HEK293 (cell line): ENCODE measurements at regions not wholly inside any gene's neighbourhood (a gene's known extent, or its start where the extent isn't known, plus 50 kb on each side); places are given as distances from the start of the nearest gene placed in this dataset.

Experiments used
- CTCF ChIA-PET: fragments of 350-600 bp; formaldehyde crosslinking; extraction: SDS; loops from one replicate; lab custom pipeline; 2021; ENCODE audit warnings: antibody characterized with exemption; lab: Yijun Ruan, JAX
- POLR2A ChIA-PET: fragments of 300-600 bp; formaldehyde crosslinking; extraction: SDS; loops from one replicate; lab custom pipeline; 2020; ENCODE audit warnings: antibody characterized with exemption, inconsistent platforms; lab: Yijun Ruan, JAX
- H3K27ac ChIP-seq: fragments of 200-500 bp; sonication (Bioruptor generic); 2 replicates; pipeline ENCODE4 v1.5.1; 2014; ENCODE audit warnings: low read depth, low read length, control low read depth, inconsistent platforms; ENCODE audit errors: extremely low read depth
- H3K36me3 ChIP-seq, 2 experiments: fragments of 200-500 bp in 1 of 2; sonication (Bioruptor generic) in 1 of 2; 1 replicate in 1 of 2; 2 replicates in 1 of 2; pipeline ENCODE4 v1.5.1; 2014 to 2017; ENCODE audit warnings: inconsistent platforms in 2 of 2, low read length in 2 of 2; ENCODE audit not compliant: control insufficient read depth in 2 of 2, insufficient read depth in 1 of 2
- H3K4me1 ChIP-seq: fragments of 200-500 bp; sonication (Bioruptor generic); 2 replicates; pipeline ENCODE4 v1.5.1; 2014; ENCODE audit warnings: mild to moderate bottlenecking, low read length, inconsistent platforms; ENCODE audit not compliant: control insufficient read depth, insufficient read depth
- H3K4me3 ChIP-seq: 2 replicates; pipeline ENCODE4 v1.5.1; 2011; ENCODE audit warnings: low read depth, mild to moderate bottlenecking, control low read depth, low read length, moderate library complexity
- H3K9me3 ChIP-seq: fragments of 200-500 bp; sonication (Bioruptor generic); 2 replicates; pipeline ENCODE4 v1.5.1; 2014; ENCODE audit warnings: low read depth, low read length, inconsistent platforms; ENCODE audit not compliant: control insufficient read depth, insufficient read depth
- CTCF ChIP-seq: fragments of 450-650 bp; formaldehyde crosslinking; IDR thresholded peaks from 2 replicates; pipeline ENCODE4 v1.5.1; 2016; ENCODE audit warnings: missing biosample characterization, missing genetic modification characterization
- GLIS1 ChIP-seq: fragments of 450-650 bp; formaldehyde crosslinking; IDR thresholded peaks from 2 replicates; pipeline ENCODE4 v1.5.1; 2016; ENCODE audit warnings: missing biosample characterization, missing genetic modification characterization
- KLF1 ChIP-seq: fragments of 450-650 bp; formaldehyde crosslinking; IDR thresholded peaks from 2 replicates; pipeline ENCODE4 v1.5.1; 2016; ENCODE audit warnings: missing biosample characterization, missing genetic modification characterization
- ZBTB20 ChIP-seq: fragments of 450-650 bp; formaldehyde crosslinking; IDR thresholded peaks from 2 replicates; pipeline ENCODE4 v1.5.1; 2016; ENCODE audit warnings: missing biosample characterization, missing genetic modification characterization
- ZBTB44 ChIP-seq: fragments of 450-650 bp; IDR thresholded peaks from 2 replicates; pipeline ENCODE4 v1.5.1; 2018; ENCODE audit warnings: missing biosample characterization, mild to moderate bottlenecking, missing genetic modification characterization
- ZBTB49 ChIP-seq: fragments of 450-650 bp; formaldehyde crosslinking; IDR thresholded peaks from 2 replicates; pipeline ENCODE4 v1.5.1; 2016; ENCODE audit warnings: missing biosample characterization, missing genetic modification characterization, low read depth
- ZFP41 ChIP-seq: fragments of 450-650 bp; formaldehyde crosslinking; IDR thresholded peaks from 2 replicates; pipeline ENCODE4 v1.5.1; 2016; ENCODE audit warnings: missing biosample characterization, missing genetic modification characterization, borderline replicate concordance
- ZNF114 ChIP-seq: fragments of 450-650 bp; formaldehyde crosslinking; IDR thresholded peaks from 2 replicates; pipeline ENCODE4 v1.5.0; 2017; ENCODE audit warnings: missing biosample characterization, missing genetic modification characterization
- ZNF121 ChIP-seq: fragments of 450-650 bp; formaldehyde crosslinking; IDR thresholded peaks from 2 replicates; pipeline ENCODE4 v1.5.1; 2016; ENCODE audit warnings: missing biosample characterization, missing genetic modification characterization
- ZNF148 ChIP-seq: fragments of 450-650 bp; formaldehyde crosslinking; IDR thresholded peaks from 2 replicates; pipeline ENCODE4 v1.5.0; 2017; ENCODE audit warnings: missing biosample characterization, missing genetic modification characterization, borderline replicate concordance
- ZNF169 ChIP-seq: fragments of 450-650 bp; formaldehyde crosslinking; IDR thresholded peaks from 2 replicates; pipeline ENCODE4 v1.5.1; 2016; ENCODE audit warnings: missing biosample characterization, missing genetic modification characterization
- ZNF202 ChIP-seq: fragments of 450-650 bp; formaldehyde crosslinking; IDR thresholded peaks from 2 replicates; pipeline ENCODE4 v1.5.1; 2016; ENCODE audit warnings: missing biosample characterization, missing genetic modification characterization, borderline replicate concordance
- ZNF23 ChIP-seq: fragments of 450-650 bp; formaldehyde crosslinking; IDR thresholded peaks from 2 replicates; pipeline ENCODE4 v1.5.1; 2016; ENCODE audit warnings: missing biosample characterization, missing genetic modification characterization, borderline replicate concordance
- ZNF292 ChIP-seq: fragments of 450-650 bp; formaldehyde crosslinking; IDR thresholded peaks from 2 replicates; pipeline ENCODE4 v1.5.1; 2016; ENCODE audit warnings: low read depth, missing biosample characterization, missing genetic modification characterization, borderline replicate concordance
- ZNF501 ChIP-seq: fragments of 450-650 bp; formaldehyde crosslinking; IDR thresholded peaks from 2 replicates; pipeline ENCODE4 v1.5.1; 2016; ENCODE audit warnings: missing biosample characterization, missing genetic modification characterization
- ZNF549 ChIP-seq: fragments of 450-650 bp; IDR thresholded peaks from 2 replicates; pipeline ENCODE4 v1.5.1; 2018; ENCODE audit warnings: missing biosample characterization, missing genetic modification characterization, mild to moderate bottlenecking, inconsistent platforms, moderate library complexity
- ZNF596 ChIP-seq: fragments of 450-650 bp; IDR thresholded peaks from 2 replicates; pipeline ENCODE4 v1.5.0; 2018; ENCODE audit warnings: missing biosample characterization, mild to moderate bottlenecking, missing genetic modification characterization, moderate library complexity
- ZNF610 ChIP-seq: fragments of 450-650 bp; formaldehyde crosslinking; IDR thresholded peaks from 2 replicates; pipeline ENCODE4 v1.5.1; 2016; ENCODE audit warnings: missing biosample characterization, missing genetic modification characterization, borderline replicate concordance
- ZNF654 ChIP-seq: fragments of 450-650 bp; formaldehyde crosslinking; IDR thresholded peaks from 2 replicates; pipeline ENCODE4 v1.5.1; 2016; ENCODE audit warnings: low read depth, missing biosample characterization, missing genetic modification characterization

GRCh38 chr1:90475631-90476030 is 241.5 kb downstream of the BARHL2 start:
- ChIA-PET CTCF (interaction anchor here (0.6 to 1.4 kb wide), 8 partner anchors 9 to 689 kb away, joined by 3 to 9 read pairs (median 3); no protein-coding TSS in a partner anchor), POLR2A (no interaction called here)
- TF ChIP-seq ZNF654 (tag by site-specific recombination) = 0 out of 2 replicates have a peak, but pooled peaks have one; percentile 11
- no peak for TF ChIP-seq GLIS1 (tag by site-specific recombination)
- TF ChIP-seq CTCF (tag by site-specific recombination) = no peak
- no peak for TF ChIP-seq ZBTB44 (tag by site-specific recombination)
- no peak for TF ChIP-seq ZNF114 (tag by site-specific recombination)
- Histone ChIP-seq H3K9me3 (no peaks in the 10 kb centered on the region), H3K4me3 (no peak overlapping the region), H3K4me1 (no peaks in the 10 kb centered on the region), H3K36me3 (no peaks in the 10 kb centered on the region), H3K27ac (no peak overlapping the region)

- Histone ChIP-seq H3K36me3 (no peaks in the 10 kb centered on the region), H3K4me1 (no peaks in the 10 kb centered on the region), H3K27ac (no peak overlapping the region), H3K9me3 (no peaks in the 10 kb centered on the region), H3K4me3 (no peak overlapping the region)
- TF ChIP-seq GLIS1 (tag by site-specific recombination) (no peak), ZNF549 (tag by site-specific recombination) (no peak), ZNF121 (tag by site-specific recombination) (no peak), KLF1 (tag by site-specific recombination) (no peak), ZNF596 (tag by site-specific recombination) (no peak), ZNF292 (no peak), ZFP41 (no peak), ZNF202 (tag by site-specific recombination) (no peak)
- POLR2A ChIA-PET = no interaction called here
- CTCF ChIA-PET = interaction anchor here (1.1 to 1.4 kb wide), 3 partner anchors 8 to 247 kb away, joined by 4 to 9 read pairs (median 4); no protein-coding TSS in a partner anchor
Measured at GRCh38 chr1:90474731-90475130, 242.4 kb downstream of the BARHL2 start.

- POLR2A ChIA-PET = no interaction called here
- no peaks in the 10 kb centered on the region for H3K36me3 ChIP-seq
- no peak overlapping the region for H3K27ac ChIP-seq
- no peak for TF ChIP-seq ZBTB20 (tag by site-specific recombination)
- H3K4me1 ChIP-seq = no peaks in the 10 kb centered on the region
- H3K9me3 ChIP-seq = no peaks in the 10 kb centered on the region
- CTCF ChIA-PET = interaction anchor here (0.6 kb wide), 1 partner anchor 16 kb away, joined by 3 read pairs; no protein-coding TSS in a partner anchor
- H3K4me3 ChIP-seq = no peak overlapping the region
Measured at GRCh38 chr1:90474158-90474557, 242.9 kb downstream of the BARHL2 start.

GRCh38 chr1:90472775-90473174 is 244.3 kb downstream of the BARHL2 start:
- H3K4me3 ChIP-seq = no peak overlapping the region
- H3K27ac ChIP-seq = no peak overlapping the region
- no peaks in the 10 kb centered on the region for H3K9me3 ChIP-seq
- H3K36me3 ChIP-seq = no peaks in the 10 kb centered on the region
- POLR2A ChIA-PET = interaction anchor here (0.6 kb wide), 1 partner anchor 1943 kb away, joined by 4 read pairs; no protein-coding TSS in a partner anchor
- H3K4me1 ChIP-seq = no peaks in the 10 kb centered on the region
- CTCF ChIA-PET = no interaction called here
- TF ChIP-seq ZNF501 (tag by site-specific recombination) (no peak), ZNF148 (tag by site-specific recombination) (no peak), ZNF169 (no peak), ZBTB20 (tag by site-specific recombination) (no peak), ZNF610 (no peak), ZNF23 (no peak), ZBTB49 (no peak)
